NCI-H510A (cell line): ENCODE measurements at regions not wholly inside any gene's neighbourhood (a gene's known extent, or its start where the extent isn't known, plus 50 kb on each side); places are given as distances from the start of the nearest gene placed in this dataset.
"Not testable (repeated sequence)": the region's sequence is repeated elsewhere in the genome, so short reads cannot be mapped to it uniquely, and the experiment has no call there.

Experiments used
- DNase-seq: peaks from one replicate; lab custom pipeline; 2025; lab: John Stamatoyannopoulos, UW

DNA sequence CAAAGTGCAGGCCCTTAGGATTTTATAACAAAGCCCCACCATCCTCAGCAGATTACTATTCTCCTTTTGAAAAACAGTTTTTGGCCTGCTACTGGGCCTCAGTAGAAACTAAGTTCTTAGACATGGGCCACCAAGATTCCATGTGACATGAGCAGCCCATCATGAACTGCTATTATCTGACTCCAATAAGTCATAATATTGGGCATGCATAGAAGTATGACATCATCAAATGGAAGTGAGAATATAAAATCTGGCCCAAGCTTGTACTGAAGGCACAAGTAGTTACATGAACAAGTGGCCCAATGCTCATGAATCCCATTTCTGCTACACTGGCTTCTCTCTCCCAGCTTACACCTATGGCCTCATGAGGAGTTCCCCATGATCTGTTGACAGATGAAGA lies 404.8 kb downstream of the EPHA5 start:
- no peak for DNase-seq

DNA sequence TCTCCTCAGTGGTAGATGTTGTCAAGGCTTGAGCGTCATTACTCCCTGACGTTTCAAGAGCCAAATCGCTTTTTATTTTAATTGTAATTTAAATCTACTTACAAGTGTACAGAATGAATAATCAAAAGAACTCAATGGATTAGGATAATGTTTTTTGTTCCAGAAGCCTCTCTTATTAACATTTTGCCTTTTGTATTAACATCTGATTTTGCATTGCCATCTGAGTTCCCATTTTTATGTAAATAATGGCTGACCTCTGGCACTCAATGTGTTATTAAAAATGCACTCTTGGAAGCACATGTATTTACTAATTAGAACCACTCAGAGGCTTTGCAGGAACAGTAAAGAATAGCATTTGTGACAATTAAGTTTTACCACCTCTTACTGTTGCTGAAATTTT lies 411.0 kb downstream of the EPHA5 start:
- DNase-seq, result no peak

DNA sequence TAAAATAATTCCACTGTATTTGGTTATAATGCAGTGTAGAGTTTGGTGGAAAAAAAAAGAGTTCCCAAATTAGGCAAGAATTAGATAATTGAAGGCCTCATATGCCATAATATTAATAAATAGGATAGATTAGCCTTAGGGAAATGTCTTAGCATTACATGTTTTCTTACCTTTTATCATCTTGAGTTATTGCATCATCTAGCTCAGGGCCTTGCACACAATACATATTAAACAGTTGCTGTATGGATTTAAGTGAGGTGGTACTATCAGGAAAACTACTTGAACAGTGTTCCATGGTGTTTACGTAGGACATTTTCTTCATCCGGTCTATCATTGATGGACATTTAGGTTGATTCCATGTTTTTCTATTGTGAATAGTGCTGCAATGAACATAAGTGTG lies 419.4 kb downstream of the EPHA5 start:
- no peak for DNase-seq

DNA sequence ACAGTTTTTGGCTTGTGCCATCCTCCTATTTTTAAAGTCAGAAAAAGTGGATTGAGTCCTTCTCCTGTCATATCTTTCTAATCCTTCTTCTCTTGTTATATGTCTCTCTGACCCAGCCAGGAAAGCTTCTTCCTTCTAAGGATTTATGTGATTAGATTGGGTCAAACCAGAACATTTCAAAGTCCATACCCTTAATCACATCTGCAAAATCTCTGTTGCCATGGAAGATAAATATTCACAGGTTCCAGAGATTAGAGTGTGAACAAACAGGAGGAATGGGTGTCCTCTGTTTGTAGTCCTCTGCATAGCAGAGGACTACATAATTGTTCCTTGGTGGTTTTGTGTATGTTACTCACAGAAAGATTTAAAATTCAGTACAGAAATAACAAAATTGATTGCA lies 421.2 kb downstream of the EPHA5 start:
- no peak for DNase-seq

DNA sequence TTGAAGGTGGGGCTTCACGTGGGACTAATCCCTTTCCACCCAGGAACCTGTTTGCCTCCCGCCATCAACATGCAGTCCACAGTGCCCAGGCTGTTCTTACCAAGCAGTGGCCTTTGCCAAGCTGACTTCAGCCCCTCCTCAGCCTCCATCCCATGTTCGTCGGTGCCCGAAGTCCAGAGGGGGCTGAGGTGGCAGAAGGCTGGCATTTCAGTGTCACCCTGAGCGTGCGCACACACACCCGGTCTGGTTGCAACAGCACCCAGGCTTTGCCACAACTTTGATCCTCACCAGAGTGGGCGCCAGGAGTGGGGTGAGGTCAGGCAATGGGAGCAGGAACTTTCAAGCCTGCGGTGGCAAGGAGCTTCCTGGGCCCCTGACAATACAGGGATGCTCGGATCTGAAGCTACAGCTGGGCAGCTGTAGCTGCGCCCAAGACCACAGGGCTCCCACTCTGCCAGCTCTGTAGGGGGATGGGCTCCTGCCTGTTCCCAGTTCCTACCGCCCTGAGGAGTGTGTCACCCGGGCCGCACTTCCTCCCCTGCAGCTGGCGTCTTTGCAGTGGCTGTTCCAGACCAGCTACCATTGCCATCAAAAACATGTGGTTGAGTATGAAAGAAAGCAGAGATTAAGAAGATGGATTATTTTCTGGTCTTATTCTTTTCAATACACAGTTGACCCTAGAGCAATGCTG lies 428.0 kb downstream of the EPHA5 start:
- DNase-seq, result no peak

DNA sequence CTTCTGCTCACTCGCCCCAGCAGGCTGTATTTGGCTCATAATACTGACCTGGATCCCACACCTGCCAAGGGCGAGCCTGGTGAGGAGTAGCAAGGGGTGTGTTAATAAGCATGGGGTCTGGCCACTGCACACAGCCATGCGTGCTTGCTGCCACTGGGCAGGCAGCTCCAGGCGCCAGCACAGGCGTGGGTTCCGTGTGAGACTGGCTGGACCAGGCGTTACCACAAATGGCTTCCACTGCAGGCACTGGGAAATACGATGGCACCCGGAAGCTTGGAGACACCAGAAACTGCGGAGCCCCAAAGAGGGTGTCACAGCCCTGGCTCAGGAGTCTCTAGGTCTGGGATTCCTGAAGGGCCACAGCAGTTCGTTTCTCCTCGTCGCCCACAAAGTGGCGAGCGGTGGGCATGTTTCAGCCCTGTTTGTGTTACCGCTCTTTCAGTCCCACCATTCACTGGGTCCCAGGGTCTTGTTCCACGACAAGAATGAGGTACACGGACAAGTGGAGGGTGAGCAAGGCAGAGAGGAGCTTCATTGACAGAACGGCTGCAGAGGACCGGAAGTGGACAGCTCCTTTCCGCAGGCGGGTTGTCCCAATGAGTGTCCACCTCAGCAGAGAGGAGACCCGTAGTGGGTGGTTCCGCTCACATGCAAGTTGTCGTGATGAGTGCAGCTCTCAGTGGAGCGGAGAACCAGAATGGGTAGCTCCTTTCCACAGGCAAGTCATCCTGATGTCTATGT lies 428.9 kb downstream of the EPHA5 start:
- peak; percentile 22 for DNase-seq

DNA sequence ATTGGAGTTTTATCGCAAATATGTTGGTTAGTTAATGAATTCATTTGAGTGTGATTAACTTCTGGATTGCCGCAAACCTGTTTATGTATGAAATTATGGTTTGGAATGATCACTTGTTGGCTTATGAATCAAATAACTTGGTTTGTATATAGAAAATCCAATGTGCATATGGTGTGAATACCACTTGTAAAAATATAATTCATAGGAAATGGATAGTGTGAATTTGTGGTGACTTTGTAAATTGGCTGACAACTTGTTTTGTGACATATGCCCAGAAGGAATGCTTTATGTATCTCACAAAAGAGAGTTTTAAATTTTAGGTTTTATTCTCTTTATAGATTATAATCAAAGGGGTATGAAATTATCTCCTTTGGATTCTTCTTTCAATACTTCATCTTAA lies 436.2 kb downstream of the EPHA5 start:
- DNase-seq, result no peak

DNA sequence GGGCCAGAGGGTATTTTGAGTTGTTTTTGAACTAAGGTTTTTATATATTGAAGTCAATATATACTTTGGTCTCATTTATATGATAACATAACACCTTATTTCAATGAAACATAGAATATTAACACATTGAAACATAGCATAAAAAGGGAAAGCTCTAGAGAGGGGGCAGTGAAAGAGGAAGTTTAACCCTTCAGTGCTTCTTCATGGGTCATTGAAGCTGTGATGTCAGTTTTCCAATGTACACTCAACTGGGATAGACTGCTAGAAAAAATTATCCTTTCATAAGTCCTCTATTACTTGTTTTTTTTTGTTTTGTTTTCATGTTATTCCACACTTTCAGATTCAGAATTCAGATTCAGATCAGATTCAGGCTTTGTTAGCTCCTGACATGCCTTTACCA lies 442.7 kb downstream of the EPHA5 start:
- no peak for DNase-seq

DNA sequence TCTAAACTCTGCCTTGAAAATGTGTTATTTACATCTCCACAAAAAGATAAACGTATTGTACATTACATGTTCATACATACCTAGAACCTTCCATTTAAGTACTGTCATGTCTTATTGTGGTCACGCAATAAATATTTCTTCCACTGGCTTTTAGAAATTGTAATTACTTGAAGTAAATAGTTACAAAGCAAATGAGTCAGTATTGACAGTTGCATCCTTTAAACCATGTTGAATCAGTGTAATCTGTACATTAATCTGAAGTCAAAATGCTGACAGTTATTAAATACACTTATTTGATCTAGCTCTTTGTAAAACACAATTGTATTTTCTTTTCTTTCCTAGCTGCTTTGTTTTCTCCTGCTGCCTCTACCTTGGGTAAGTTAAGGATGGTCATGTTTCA lies 446.7 kb downstream of the EPHA5 start:
- DNase-seq, result no peak

DNA sequence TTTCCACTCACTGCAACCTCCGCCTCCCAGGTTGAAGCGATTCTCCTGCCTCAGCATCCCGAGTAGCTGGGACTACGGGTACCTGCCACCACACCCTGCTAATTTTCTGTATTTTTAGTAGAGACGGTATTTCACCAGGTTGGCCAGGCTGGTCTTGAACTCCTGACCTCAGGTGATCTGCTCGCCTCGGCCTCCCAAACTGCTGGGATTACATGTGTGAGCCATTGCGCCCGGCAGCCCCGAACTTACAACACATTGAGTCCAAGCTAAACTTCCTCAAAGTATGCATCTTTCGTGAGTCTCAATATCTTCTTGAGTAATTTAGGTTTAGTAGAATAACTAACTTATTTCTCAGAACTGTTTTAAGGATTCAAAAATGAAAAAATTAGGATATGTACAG lies 447.2 kb downstream of the EPHA5 start:
- DNase-seq, result not testable (repeated sequence)

DNA sequence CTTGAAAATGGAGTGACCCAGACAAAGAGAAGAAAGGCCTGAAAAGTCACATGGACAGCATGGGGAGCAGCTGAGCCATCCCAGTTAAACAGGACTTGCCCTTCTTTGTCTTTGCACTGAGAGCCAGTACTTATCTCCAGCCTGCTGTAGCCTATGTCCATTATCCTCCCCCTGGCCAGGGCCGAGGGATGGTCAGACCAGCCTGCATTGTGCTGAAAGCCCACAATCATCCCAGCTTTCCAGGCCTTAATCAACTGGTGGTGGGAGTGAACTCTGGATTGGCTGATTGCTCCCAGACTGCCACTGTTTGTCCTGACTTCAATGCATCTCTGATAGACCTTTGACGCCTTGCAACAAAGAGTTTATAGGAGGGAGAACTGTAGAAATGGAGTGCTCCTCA lies 453.1 kb downstream of the EPHA5 start:
- no peak for DNase-seq

DNA sequence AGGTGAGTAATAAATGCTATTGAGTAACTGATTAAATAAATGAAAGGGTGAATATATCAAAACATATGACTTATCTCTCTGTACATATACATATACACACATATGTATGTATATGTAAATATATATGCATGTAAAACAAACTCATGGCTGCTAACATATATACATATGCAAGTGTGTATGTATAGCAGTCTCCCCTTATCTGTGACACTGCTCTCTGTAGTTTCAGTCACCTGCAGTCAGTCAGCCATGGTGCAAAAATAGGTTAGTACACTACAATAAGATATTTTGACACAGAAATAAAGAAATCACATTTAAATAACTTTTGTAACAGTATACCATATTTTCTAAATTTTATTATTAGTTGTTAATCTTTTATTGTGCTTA lies 467.4 kb downstream of the EPHA5 start:
- DNase-seq, result no peak

DNA sequence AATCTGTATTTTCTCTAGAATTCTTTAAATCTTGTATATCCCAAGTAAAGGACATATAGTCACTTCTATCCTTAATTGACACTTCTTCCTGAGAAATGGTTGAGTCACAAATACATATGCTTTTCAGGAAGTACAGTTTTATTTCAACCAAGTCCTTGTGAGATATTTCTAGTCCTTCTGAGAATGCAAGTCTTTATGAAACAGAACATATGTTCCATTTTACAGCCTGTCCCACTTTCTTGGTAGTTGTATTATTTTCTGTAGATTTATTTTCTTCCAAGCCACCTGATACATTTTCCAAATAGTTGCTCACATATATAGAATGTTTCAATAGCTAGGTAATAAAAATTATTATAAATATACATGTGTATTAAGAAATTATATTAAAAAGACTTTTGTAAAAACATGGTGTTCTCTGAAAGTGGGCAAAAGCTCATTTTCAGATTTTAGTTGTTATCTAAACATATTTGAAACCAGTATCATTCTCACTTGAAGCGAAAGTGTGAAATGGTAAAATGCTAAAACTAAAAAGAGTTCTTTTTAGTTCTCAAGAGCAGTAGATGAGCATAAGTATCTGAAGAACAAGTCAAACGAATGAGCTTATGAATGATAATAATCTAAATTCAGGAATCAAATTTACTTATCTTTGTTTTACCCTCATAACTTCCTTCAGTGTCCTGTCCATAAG lies 468.0 kb downstream of the EPHA5 start:
- DNase-seq, result no peak

DNA sequence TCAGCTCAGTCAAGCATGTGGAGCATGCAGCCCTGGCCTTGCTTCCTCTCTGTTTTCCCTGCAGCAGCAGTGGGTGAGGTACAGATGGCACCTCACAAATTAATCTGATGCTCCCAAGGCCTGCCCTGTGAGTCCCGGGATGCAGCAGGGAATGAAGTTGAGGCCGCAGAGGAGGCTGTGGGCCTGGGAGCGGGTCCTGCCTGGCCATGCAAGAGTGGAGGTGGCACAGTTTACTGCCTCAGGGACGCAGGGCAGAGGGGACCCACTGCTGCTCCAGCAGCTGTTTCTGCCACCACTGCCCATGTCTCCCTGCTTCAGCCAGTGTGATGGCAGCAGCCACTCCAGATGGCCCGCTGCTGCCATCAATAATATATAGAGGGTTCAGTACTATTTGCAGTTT lies 474.6 kb downstream of the EPHA5 start:
- no peak for DNase-seq

DNA sequence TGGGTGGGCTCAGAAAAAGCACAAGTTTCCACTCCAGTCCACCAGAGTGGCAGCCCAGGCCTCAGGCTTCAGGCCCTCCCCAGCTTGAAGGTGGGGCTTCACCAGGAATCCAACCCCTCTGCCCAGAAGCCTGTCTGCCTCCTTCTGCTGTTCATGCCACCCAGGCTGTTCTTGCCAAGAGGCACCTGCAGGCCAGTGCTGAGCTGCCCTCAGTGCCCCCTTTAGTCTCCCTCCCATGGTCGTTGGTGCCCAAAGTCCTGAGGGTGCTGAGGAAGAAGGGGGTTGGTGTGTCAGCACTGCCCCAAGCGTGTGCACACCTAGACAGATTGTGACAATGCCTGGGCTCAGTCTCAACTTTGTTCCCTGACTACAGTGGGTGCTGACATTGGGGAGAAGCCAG lies 475.3 kb downstream of the EPHA5 start:
- DNase-seq, result no peak

DNA sequence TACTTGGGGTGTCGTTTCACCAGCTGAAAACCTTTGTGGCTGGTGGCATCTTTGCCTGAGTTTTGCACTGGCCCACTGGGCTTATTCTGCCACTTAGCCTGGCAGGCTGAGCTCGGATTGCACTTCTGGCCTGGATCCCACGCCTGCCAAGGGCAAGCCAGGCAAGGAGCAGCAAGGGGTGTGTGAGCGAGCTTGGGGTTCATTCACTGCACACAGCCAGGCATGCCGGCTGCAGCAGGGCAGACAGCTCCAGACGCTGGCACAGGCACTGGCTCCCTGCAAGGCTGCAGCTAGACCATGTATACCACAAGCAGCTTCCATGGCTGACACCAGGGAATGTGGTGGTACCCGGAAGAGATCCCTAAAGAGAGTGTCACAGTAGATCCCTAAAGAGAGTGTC lies 476.3 kb downstream of the EPHA5 start:
- DNase-seq, result no peak

DNA sequence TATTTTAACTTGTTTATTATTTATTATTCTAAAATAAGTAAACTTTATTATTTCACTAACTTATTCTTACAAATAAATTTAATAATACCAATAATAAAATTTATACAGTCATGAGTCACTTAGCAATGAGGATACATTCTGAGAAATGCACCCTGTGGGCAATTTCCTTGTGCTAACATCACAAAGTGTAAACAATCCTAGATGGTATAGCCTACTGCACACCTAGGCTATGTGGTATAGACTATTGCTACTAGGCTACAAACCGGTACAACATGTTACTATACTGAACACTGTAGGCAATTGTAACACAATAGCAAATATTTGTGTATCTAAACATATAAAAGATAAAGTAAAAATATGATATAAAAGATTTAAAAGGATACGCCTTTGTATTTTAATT lies 479.5 kb downstream of the EPHA5 start:
- DNase-seq, result no peak

DNA sequence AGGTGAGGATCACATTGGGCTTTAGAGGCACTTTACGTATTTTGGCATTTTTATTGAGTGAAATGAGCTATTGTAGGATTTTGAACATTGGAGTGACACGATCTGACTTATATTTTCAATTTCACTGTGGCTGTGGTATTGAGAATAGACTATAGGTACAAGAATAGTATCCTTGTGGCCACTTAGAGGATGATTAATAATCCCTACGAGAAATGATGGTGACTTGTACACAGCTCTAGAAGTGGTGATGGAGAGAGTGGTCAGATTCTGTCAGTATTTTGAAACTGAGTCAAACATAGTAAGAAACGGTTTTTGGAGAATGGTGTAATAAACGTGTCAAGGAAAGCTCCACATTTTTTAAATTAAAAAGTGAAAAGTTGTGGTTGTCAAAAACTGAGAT lies 494.7 kb downstream of the EPHA5 start:
- DNase-seq, result no peak

DNA sequence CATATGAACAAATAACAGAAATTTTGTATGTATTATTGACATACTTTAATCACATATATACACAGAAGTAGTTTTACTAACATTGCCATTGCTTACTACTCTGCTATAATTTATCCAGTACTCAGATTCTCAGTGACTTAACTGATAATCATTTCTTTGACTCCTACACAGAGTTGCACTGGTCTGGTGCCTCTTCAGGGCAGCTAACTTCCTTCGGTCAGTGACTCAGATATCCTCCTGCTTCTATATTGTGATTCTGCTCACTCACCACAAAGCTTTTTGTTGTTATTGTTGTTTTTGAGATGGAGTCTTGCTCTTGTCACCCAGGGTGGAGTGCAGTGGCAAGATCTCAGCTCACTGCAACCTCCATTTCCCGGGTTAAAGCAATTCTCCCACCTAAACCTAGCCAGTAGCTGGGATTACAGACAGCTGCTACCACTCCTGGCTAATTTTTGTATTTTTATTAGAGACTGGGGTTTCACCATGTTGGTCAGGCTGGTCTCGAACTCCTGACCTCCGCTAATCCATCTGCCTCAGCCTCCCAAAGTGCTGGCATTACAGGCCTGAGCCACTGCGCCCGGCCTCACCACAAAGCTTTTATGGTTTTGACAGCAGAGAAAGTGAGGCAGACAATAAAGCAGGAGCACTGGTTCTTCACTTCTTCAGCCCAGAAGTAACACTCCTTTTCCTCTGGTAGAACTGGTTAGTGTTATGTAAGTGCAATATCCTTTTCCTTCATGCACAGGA lies 499.3 kb downstream of the EPHA5 start:
- DNase-seq, result no peak

DNA sequence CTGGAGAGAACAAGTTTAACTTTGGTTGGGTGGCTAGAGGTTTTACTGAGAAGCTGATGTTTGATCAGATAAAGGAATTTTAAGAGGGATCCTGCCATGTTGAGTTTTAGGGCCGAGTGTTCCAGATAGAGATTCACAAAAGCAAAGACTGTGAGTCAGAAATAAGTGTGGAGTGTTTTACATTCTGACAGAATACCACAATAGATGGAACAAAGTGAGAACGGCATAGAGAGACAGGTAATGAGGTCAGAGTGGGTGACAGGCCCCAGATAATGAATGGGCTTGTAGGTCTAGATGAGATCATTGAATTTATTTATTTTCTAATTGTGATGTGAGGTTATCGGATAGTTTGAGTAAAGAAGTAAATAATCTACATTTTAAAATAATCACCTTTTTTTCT lies 502.6 kb downstream of the EPHA5 start:
- DNase-seq, result no peak

DNA sequence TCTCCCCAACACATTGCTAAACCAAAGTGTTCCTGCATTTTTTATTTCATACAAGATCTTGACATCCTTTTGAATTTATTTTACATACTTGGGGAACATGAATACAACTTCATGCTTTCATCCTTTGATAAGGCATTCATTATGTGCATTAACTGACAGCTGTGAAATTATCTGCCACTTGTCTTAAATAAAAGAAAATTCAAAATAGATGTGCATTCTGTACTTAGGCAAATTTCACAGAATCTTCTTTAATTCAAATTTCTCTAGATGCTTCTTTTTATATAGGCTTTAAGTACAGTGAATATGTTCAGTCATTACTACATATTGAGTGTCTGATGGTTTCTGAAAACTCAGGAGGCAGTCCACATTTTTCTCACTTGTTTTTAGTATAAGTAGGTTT lies 518.1 kb downstream of the EPHA5 start:
- DNase-seq, result no peak

DNA sequence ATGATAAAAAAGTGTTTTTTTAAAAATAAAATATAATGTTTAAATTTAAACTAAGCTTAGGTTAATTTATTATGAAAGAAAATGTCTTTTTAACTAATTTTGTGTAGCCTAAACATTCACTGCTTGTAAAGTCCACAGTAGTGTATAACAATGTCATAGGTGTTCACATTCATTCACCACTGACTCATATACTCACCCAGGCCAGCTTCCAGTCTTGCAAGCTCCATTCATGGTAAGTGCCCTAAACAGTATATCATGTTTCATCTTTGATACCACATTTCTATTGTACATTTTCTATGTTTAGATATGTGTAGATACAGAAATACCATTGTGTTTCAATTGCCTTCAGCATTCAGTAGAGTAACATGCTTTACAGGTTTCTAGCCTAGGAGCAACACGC lies 530.3 kb downstream of the EPHA5 start:
- DNase-seq, result no peak

DNA sequence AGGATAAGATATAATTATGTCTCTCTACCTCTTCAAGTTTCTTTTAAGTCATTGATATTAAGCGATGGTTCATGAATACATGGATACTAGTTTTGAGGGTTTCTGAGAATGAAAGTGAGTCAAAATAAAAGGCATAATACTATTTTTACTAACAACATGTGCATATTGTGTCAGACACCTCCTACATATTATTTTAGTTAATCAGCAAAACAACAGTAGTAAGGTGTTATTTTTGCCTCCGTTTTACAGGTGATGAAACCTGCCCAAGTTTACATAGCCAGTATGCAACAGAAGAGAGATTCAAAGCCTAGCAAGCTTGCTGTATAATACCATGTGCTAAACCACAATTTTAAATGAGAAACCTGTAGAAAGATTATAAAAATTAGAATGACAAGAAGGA lies 544.1 kb downstream of the EPHA5 start:
- no peak for DNase-seq
